ENCODE measurements at regions not wholly inside any gene's neighbourhood (a gene's known extent, or its start where the extent isn't known, plus 50 kb on each side); places are given as distances from the start of the nearest gene placed in this dataset.

DNA sequence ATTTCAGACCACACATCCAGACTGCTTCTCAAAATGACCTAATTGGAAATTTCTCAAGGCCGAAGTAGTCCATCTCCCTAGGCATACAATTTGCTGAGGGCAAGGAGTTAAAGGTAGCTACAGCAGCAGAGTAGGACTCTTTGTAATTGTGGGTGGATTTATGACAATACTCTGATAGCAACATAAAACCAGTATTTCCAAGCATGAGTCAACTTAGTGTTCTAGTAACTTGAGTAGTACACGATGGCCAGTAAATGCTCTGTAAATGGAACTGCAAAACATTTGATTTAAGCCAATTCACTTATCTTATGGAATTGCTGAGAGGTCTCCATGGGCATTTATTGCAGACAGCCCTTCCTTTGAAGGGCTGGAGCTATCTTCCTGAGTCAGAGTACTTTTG lies 352.2 kb downstream of the PLK2 start:
- TF ChIP-seq EZH2 (optimal IDR thresholded peaks at IDR 0.05; ENCODE audit: low read depth, low read length): no peak
- TF ChIP-seq, protein P1, sequence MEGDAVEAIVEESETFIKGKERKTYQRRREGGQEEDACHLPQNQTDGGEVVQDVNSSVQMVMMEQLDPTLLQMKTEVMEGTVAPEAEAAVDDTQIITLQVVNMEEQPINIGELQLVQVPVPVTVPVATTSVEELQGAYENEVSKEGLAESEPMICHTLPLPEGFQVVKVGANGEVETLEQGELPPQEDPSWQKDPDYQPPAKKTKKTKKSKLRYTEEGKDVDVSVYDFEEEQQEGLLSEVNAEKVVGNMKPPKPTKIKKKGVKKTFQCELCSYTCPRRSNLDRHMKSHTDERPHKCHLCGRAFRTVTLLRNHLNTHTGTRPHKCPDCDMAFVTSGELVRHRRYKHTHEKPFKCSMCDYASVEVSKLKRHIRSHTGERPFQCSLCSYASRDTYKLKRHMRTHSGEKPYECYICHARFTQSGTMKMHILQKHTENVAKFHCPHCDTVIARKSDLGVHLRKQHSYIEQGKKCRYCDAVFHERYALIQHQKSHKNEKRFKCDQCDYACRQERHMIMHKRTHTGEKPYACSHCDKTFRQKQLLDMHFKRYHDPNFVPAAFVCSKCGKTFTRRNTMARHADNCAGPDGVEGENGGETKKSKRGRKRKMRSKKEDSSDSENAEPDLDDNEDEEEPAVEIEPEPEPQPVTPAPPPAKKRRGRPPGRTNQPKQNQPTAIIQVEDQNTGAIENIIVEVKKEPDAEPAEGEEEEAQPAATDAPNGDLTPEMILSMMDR (IDR thresholded peaks at IDR 0.05; ENCODE audit: low read length): no peak

Measured in MM.1S (cell line).